ENCODE measurements at regions not wholly inside any gene's neighbourhood (a gene's known extent, or its start where the extent isn't known, plus 50 kb on each side); places are given as distances from the start of the nearest gene placed in this dataset.

DNA sequence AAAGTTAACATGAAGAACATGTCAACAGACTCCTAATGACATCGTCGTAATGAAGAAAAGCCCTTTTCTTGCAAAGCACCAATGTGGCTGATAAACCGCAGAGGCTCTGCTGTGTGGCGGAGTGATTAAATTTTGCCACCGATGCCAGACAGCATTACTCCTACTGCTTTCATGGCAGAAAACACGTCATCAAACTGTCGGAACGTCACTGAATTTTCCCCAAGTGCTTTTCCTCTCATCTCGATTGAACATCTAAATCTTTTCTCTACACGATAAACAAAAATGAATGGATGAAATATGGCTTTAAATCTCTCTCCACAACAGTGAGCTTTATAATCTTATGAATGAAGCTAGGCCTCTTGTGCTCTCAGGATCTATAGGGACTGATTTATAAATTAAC is 159.8 kb upstream of the REG3G start:
- TF ChIP-seq CTCF (conservative IDR thresholded peaks at IDR 0.05; ENCODE audit: low read depth, low read length) (no peak), USF2 (IDR thresholded peaks at IDR 0.05; ENCODE audit: low read depth, low read length) (no peak), SMC3 (IDR thresholded peaks at IDR 0.05; ENCODE audit: low read depth, low read length) (no peak), RCOR1 (IDR thresholded peaks at IDR 0.05; ENCODE audit: insufficient replicate concordance, low read length) (no peak), FOS (IDR thresholded peaks at IDR 0.05; ENCODE audit: low read depth, low read length) (no peak), RAD21 (IDR thresholded peaks at IDR 0.05; ENCODE audit: low read length) (no peak), RFX5 (IDR thresholded peaks at IDR 0.05; ENCODE audit: low read depth, low read length) (no peak), POLR2A (IDR thresholded peaks at IDR 0.05; ENCODE audit: low read depth, low read length) (no peak), MAFK (IDR thresholded peaks at IDR 0.05; ENCODE audit: low read depth, low read length) (no peak), BHLHE40 (IDR thresholded peaks at IDR 0.05; ENCODE audit: low read depth, low read length) (no peak)

Measured in IMR-90 (cell line).